SHP77 treated with DMSO at 0.1 percent for 48 hours (cell line): ENCODE measurements at regions not wholly inside any gene's neighbourhood (a gene's known extent, or its start where the extent isn't known, plus 50 kb on each side); places are given as distances from the start of the nearest gene placed in this dataset.
A peak's percentile ranks its signal among the peaks of the same experiment; 100 is the strongest.
"Not testable (repeated sequence)": the region's sequence is repeated elsewhere in the genome, so short reads cannot be mapped to it uniquely, and the experiment has no call there.

Experiments
- DNase-seq: peaks from one replicate; lab custom pipeline; 2025; lab: John Stamatoyannopoulos, UW

- DNase-seq: no peak
These were observed 166.7 kb upstream of the NRP1 start for GRCh38 chr10:33501161-33501560.

GRCh38 chr10:33498391-33498891, 164.0 kb upstream of the NRP1 start:
- DNase-seq: peak; percentile 7

- no peak for DNase-seq
These were observed 162.9 kb upstream of the NRP1 start for GRCh38 chr10:33497338-33497737.

GRCh38 chr10:33496096-33496495, 161.6 kb upstream of the NRP1 start:
- DNase-seq: no peak

- DNase-seq: no peak
These were observed 160.3 kb upstream of the NRP1 start for GRCh38 chr10:33494694-33495265.

- DNase-seq: no peak
These were observed 159.5 kb upstream of the NRP1 start for GRCh38 chr10:33493978-33494377.

- no peak for DNase-seq
These were observed 159.0 kb upstream of the NRP1 start for GRCh38 chr10:33493497-33493896.

- DNase-seq: no peak
These were observed 158.4 kb upstream of the NRP1 start for GRCh38 chr10:33492701-33493345.

GRCh38 chr10:33489501-33490176, 155.2 kb upstream of the NRP1 start:
- no peak for DNase-seq

- no peak for DNase-seq
These were observed 152.7 kb upstream of the NRP1 start for GRCh38 chr10:33487014-33487776.

- no peak for DNase-seq
These were observed 150.8 kb upstream of the NRP1 start for GRCh38 chr10:33485276-33485675.

- no peak for DNase-seq
These were observed 150.3 kb upstream of the NRP1 start for GRCh38 chr10:33484787-33485186.

- peak; percentile 89 for DNase-seq
These were observed 149.3 kb upstream of the NRP1 start for GRCh38 chr10:33483816-33484190.

- peak; percentile 89 for DNase-seq
These were observed 148.8 kb upstream of the NRP1 start for GRCh38 chr10:33483124-33483815.

GRCh38 chr10:33482486-33482885, 148.0 kb upstream of the NRP1 start:
- no peak for DNase-seq

GRCh38 chr10:33481184-33481583, 146.7 kb upstream of the NRP1 start:
- DNase-seq: no peak

- DNase-seq: not testable (repeated sequence)
These were observed 145.9 kb upstream of the NRP1 start for GRCh38 chr10:33480417-33480816.

- no peak for DNase-seq
These were observed 144.2 kb upstream of the NRP1 start for GRCh38 chr10:33478675-33479125.

- DNase-seq: no peak
These were observed 143.7 kb upstream of the NRP1 start for GRCh38 chr10:33478089-33478674.

- DNase-seq: no peak
These were observed 143.0 kb upstream of the NRP1 start for GRCh38 chr10:33477291-33478088.
